ENCODE measurements at regions not wholly inside any gene's neighbourhood (a gene's known extent, or its start where the extent isn't known, plus 50 kb on each side); places are given as distances from the start of the nearest gene placed in this dataset.

GRCh38 chr2:9708683-9709538 lies 78.1 kb upstream of the YWHAQ start:
- TF ChIP-seq CTCF (IDR thresholded peaks at IDR 0.05 in 8 of 11, conservative IDR thresholded peaks at IDR 0.05 in 3 of 11) (no peak), POLR2A (IDR thresholded peaks at IDR 0.05) (no peak)
